HepG2 (cell line): ENCODE measurements at regions not wholly inside any gene's neighbourhood (a gene's known extent, or its start where the extent isn't known, plus 50 kb on each side); places are given as distances from the start of the nearest gene placed in this dataset.

Experiments
- ARID2 ChIP-seq: sonication (generic); formaldehyde crosslinking; IDR thresholded peaks from 2 replicates; pipeline ENCODE4 v1.8.1; 2022; ENCODE audit warnings: mild to moderate bottlenecking, missing genetic modification reagents, borderline replicate concordance
- CEBPB ChIP-seq: IDR thresholded peaks from 2 replicates; pipeline ENCODE4 v1.6.1; 2011; ENCODE audit warnings: low read depth, low read length, improper control_type of control experiment, borderline replicate concordance
- HMGA1 ChIP-seq: sonication (generic); formaldehyde crosslinking; conservative IDR thresholded peaks from 2 replicates; pipeline ENCODE4 v1.4.0; 2020; ENCODE audit warnings: missing genetic modification reagents
- JUND ChIP-seq: sonication (generic); formaldehyde crosslinking; IDR thresholded peaks from 2 replicates; pipeline ENCODE4 v1.8.0; 2022; ENCODE audit warnings: mild to moderate bottlenecking, missing genetic modification reagents
- RAD21 ChIP-seq: fragments of 450-650 bp; formaldehyde crosslinking; IDR thresholded peaks from 2 replicates; pipeline ENCODE4 v1.5.0; 2020; ENCODE audit warnings: mild to moderate bottlenecking
- SRF ChIP-seq: IDR thresholded peaks from 2 replicates; pipeline ENCODE4 v1.6.1; 2011; ENCODE audit warnings: mild to moderate bottlenecking, low read depth, low read length, moderate library complexity
- YY1 ChIP-seq: IDR thresholded peaks from 2 replicates; pipeline ENCODE4 v1.6.1; 2011; ENCODE audit warnings: low read length, low read depth, moderate library complexity, mild to moderate bottlenecking; ENCODE audit not compliant: insufficient read depth, insufficient replicate concordance
- ZNF20 ChIP-seq: sonication (generic); formaldehyde crosslinking; IDR thresholded peaks from 2 replicates; pipeline ENCODE4 v1.4.0; 2020; ENCODE audit warnings: mild to moderate bottlenecking, moderate library complexity, missing genetic modification reagents
- ZNF3 ChIP-seq: IDR thresholded peaks from 2 replicates; pipeline ENCODE4 v1.7.0; 2017; ENCODE audit warnings: inconsistent platforms
- TF ChIP-seq, protein P1 (sequence below): IDR thresholded peaks from 2 replicates; pipeline ENCODE4 v1.6.1; 2012; ENCODE audit warnings: low read depth, low read length, improper control_type of control experiment
- TF ChIP-seq, protein P2 (sequence below): IDR thresholded peaks from 2 replicates; pipeline ENCODE4 v1.6.1; 2016

GRCh38 chr17:13735444-13735843, 133.7 kb upstream of the HS3ST3A1 start:
- TF ChIP-seq CEBPB (no peak), ZNF20 (CRISPR knock-in tag) (no peak), RAD21 (no peak), HMGA1 (CRISPR knock-in tag) (no peak), JUND (CRISPR knock-in tag) (no peak), ARID2 (CRISPR knock-in tag) (no peak), YY1 (no peak), ZNF3 (CRISPR knock-in tag) (no peak), SRF (no peak)
- TF ChIP-seq, protein P1, sequence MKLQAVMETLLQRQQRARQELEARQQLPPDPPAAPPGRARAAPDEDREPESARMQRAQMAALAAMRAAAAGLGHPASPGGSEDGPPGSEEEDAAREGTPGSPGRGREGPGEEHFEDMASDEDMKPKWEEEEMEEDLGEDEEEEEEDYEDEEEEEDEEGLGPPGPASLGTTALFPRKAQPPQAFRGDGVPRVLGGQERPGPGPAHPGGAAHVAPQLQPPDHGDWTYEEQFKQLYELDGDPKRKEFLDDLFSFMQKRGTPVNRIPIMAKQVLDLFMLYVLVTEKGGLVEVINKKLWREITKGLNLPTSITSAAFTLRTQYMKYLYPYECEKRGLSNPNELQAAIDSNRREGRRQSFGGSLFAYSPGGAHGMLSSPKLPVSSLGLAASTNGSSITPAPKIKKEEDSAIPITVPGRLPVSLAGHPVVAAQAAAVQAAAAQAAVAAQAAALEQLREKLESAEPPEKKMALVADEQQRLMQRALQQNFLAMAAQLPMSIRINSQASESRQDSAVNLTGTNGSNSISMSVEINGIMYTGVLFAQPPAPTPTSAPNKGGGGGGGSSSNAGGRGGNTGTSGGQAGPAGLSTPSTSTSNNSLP = no peak
- TF ChIP-seq, protein P2, sequence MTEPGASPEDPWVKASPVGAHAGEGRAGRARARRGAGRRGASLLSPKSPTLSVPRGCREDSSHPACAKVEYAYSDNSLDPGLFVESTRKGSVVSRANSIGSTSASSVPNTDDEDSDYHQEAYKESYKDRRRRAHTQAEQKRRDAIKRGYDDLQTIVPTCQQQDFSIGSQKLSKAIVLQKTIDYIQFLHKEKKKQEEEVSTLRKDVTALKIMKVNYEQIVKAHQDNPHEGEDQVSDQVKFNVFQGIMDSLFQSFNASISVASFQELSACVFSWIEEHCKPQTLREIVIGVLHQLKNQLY = no peak
